ENCODE measurements at regions not wholly inside any gene's neighbourhood (a gene's known extent, or its start where the extent isn't known, plus 50 kb on each side); places are given as distances from the start of the nearest gene placed in this dataset.

DNA sequence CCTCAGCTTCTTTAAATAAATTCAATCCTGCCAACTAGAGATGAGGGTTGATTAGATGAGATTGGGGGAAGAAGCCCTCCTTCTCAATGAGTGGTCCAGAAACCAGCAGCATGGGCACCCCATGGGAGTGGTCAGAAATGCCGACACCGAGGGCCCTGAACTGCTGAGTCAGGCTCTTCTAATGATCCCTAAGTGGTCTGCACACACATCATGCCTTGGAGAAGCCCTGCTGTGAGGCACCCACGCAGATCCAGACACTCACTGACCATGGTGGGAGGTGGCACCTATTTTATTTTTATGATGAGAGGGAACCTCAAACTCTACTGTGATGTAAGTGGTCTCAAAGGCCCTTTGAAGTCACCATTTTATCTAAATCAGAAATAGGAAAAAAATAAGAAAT is 72.3 kb upstream of the BOD1 start:
- H3K27ac ChIP-seq, result peak overlapping the region in 1 of 21 experiments; percentile 51
- no peak overlapping the region for H3K4me3 ChIP-seq

DNA sequence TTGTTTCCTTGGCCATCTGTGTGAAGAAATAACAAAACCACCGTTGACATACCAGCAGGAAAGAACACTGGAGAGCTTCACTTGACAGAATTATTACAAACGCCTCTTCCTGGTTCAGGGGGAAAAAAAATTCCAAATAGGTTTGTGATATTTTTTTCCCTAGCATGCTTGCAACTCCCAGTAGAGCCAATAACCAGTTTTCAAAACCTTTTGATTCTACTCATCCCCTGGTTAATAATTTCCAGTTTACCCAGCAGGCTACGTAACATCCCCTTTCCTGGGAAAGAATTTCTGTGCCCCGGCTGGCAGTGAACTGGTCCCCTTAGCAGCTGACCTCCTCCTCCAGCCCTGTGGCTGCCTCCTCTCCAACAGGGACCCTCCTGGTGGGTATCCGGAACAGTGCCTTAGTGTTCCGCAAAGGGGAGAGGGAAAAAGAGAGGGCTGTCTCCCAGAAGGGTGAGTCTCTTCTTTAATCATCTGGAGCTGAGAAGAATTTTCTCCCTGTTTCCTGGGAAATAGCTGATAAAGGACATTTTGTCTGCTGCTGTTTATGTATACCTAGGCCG is 72.8 kb upstream of the BOD1 start:
- no peak overlapping the region for H3K4me3 ChIP-seq

DNA sequence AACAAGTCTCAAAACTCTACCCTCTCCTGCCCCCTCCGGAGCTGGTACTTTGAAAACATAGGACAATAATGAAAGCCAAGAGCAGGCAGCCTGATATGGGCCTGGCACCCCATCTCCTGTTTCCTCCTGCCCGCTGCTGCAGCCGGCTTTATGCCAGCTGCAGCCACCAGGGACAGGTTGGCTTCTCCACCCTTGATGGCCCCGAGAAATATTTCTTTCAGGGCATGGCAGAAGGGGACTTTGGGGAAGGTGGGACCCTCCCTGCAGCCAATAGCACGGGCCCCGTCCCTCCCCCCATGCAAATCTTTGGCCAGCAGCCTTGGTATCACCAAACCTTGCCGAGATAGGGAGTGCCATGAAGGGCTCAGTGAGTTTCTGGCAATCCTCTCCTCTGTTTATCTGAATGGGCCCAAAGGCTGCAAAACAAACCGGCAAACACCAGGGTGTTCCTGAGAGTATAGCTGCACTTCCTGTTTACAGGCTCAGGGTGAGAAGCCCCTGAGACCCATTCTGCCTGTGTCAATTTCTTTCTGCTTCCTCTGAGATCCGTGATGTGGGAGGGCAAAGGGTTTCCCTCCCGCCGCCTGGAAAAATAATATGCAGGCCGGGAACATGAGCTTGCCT is 73.4 kb upstream of the BOD1 start:
- H3K27ac ChIP-seq, result peak overlapping the region in 5 of 21 experiments; percentile 20 to 60 (median 32)
- no peak overlapping the region for H3K4me3 ChIP-seq

More for the DNA sequence above, 72.8 kb upstream of the BOD1 start:
- H3K27ac ChIP-seq, result peak overlapping the region in 5 of 21 experiments; percentile 20 to 60 (median 32)

DNA sequence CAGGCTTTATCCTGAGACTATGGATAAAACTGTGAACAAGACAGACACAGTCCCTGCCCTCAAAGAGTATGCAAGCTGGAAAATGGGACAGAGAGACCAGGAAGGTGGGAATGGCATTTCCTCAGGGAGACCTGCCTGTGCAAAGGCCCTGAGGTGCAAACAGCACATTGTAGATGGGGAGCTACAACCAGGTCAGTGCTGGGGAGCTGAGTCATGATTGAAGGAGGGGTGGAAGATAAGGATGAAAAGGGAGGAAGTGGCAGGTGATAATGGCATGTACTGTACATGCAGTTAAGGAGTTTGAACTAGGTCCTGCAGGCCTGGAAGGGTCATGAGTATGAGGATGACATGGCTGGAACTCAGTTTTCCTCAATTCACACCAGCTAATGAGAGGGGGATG is 75.5 kb upstream of the BOD1 start:
- H3K4me3 ChIP-seq, result no peak overlapping the region
- no peak overlapping the region for H3K27ac ChIP-seq

DNA sequence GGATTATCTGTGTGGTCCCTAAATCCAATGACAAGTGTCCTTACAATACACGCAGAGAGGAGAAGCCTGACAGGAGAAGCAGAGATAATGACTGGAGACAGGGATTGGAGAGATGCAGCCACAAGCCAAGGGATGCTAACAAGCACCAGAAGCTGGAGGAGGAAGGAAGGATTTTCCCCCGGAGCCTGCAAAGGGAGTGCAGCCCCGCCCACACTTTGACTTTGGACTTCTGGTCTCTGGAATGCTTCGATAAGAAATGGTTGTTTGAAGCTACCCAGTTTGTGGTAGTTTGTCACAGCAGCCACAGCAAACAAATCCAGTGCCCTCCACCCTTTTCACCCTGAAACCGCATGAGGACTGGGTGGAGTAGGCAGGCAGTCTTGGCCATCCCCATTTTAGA is 77.2 kb upstream of the BOD1 start:
- H3K4me3 ChIP-seq, result no peak overlapping the region
- H3K27ac ChIP-seq, result no peak overlapping the region

DNA sequence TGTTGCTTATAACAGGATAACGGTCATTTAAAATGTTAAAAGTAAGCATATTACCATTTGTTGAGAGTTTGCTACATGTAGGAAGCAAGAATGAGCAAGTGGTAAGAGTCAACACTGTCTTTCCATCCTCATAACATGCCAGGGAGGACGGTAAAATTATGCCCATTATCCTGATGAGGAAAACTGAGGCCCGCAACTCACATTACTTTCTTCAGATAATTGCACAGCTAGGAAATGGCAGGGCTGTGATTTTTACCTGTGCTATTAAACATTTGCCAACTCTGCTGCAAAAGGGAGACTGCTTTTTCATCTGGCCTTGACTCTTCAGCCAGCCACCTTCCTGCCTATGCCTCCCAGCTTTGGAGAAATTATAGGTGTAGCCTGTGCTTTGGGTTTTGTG is 79.8 kb upstream of the BOD1 start:
- Histone ChIP-seq H3K27ac (no peak overlapping the region), H3K4me3 (no peak overlapping the region)

DNA sequence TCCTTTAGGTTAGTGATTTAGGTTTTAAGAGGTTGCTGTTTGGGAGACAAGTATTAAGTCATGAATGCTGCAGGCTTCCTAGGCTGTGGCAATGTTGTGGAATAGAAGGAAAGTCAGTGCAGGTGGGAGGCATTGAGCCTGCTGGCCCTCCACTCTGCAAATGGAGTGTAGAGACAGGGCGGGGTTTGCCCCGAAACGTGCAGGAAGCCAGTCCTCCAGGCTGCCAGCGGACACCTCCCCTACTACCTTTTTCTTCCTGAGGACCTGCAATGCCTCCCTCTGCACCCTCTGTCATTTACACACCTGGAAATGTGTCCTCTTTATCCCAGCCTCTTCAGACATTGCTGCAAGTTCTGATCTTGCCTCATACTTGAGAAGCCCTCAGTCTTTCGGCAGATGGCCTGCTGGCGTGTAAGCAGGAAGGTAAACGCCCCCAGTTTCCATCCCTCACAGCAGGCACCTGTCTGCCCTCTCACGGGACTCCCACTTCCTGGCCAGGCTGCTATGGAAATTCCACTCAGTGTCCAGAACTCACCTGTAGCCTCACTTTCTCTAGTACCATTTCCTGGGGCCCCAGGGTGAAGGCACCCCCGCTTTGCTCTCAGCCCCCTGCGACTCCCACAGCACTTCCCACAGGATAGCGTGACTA is 81.6 kb upstream of the BOD1 start:
- H3K27ac ChIP-seq, result peak overlapping the region in 1 of 21 experiments; percentile 25

DNA sequence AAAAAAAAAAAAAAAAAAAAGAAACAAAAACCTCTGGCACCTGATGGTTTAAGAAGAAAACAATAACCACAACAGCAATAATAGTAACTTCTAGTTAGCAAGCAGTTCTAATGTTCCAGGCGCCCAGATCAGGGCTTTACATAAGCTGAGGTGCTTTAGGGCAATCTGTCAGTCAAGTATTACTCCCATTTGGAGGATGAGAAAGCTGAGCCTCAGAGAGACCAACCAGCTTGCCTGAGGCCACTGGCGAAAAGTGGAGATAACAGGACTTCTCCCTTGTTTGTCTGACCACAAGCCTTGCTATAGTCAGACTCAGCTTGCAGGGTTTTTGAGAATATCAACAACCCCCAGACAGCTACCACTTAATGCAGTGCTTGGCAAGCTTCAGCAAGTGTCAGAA is 83.5 kb upstream of the BOD1 start:
- no peak overlapping the region for H3K4me3 ChIP-seq
- H3K27ac ChIP-seq, result no peak overlapping the region

More for the DNA sequence above, 81.6 kb upstream of the BOD1 start:
- H3K4me3 ChIP-seq, result no peak overlapping the region

DNA sequence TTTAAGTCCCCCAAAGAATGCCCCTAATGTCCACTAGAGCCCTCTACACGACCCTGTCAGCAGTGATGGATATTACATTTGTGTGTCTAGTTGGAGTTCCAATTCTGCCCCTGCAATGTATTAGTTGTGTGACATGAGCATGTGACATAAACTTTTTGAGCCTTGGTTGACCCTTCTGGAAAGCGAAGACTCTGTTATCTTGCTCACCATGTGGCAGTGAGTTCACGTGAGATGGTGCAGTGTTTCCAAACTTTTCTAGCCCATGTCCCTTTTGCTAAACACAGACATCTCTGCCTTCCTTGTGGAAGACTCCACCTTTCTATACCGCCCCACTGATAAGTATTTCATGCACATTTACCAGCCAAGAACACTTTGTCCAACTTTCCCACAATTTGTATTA is 87.0 kb upstream of the BOD1 start:
- Histone ChIP-seq H3K4me3 (no peak overlapping the region), H3K27ac (no peak overlapping the region)

DNA sequence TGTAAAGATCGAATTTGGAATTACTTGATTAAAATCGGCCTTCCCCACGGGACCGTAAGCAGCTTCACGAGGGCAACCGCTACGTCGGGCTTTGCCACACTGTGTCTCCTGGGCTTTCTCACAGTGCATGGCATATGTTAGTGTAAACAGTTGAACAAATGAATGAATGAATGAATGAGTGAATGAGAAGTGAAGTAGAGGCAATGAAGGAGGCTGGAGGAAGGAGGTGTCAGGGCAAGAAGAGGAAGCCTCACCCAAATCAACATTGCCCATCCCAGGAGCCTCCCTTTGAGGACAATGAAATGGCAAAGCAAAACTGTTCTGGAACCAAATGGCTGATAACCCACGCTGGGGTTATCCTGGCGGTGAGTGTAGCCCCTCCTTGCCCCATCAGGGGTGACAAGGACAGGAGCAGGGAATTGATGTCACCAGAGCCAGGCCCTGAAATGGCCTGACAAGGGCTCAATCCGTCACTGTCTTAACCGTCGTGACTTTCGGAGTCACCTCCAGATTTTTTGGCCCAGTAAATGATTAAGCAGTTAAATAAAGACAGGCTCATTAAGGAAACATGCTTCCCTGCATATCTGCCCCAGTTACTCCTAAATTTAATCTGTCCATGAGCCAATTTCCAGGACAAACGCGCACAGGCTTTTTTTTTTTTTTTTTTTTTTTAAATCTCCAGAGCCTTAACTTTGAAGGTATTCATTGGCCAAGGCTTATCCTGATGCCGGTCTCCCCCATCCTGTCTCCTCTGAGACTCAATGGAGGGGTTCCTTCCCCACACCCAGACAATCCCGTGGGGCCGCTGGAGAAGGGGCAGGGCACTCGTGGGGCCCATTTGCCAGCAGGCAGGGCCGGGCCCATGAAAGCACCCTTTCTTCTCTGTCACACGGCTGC is 88.4 kb upstream of the BOD1 start:
- H3K4me3 ChIP-seq, result no peak overlapping the region
- H3K27ac ChIP-seq, result no peak overlapping the region

DNA sequence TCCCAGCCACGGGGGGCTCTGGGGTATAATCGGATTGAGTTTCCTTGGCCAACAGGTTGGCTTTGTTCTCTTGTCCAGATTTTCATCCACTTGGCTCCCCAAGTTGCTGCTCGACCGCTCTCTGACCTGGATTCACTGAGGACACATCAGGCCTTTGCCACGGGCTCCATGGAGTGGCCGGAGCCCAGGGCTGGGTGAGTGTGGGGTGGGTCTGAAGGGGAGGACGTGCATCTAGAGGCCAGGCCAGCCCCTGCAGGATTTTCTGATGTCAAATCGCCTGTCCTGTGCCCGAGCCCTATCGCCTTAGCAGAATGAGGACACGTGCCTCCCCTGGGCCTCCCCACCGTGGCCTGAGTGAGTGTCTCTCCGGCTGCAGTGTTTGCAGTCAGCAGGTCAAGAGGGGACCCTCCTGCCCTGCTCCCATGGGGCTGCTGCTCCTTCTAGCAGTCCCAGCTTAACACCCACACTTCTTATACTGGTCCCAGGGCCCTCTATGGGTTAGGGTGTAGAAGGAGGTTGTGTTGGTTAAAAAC is 89.1 kb upstream of the BOD1 start:
- no peak overlapping the region for H3K27ac ChIP-seq
- no peak overlapping the region for H3K4me3 ChIP-seq

DNA sequence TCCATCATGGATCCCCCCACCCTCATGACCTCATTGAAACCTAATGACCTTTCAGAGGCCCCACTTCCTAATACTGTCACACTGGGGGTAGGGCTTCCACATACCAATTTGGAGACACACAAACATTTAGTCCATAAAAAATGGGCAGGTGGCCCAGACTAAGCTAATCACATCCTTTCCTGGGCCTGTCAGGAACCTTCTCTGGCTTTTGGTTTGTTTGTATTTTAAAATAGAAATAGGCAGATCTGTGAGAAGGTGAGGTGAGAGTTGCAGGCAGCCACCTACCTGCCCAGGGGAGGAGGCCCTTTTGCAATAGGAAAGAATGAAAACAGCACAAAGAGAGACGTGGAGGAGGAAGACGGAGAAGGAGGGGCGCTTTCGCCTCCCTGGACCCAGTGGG is 90.2 kb upstream of the BOD1 start:
- H3K27ac ChIP-seq, result peak overlapping the region in 1 of 21 experiments; percentile 32
- no peak overlapping the region for H3K4me3 ChIP-seq

DNA sequence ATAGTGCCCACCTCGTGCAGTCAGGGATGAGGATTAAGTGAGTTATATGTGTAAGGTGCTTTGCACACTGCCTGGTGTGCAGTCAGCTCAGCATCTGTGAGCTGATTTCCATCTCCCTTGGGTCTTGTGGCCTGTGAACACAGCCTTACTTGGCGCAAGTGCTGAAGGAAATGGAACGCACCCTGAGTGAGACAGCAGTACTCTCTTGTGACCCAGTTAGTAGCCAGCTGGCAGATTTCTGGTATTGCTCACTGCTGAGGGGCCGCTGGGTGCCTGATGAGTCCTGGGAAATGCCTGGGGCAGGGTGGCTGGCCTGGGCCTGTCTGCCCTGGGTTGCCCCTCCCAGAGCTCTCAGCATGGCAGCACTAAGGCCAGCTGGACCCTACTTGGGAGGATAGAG is 90.9 kb upstream of the BOD1 start:
- H3K27ac ChIP-seq, result peak overlapping the region in 1 of 21 experiments; percentile 32
- no peak overlapping the region for H3K4me3 ChIP-seq

DNA sequence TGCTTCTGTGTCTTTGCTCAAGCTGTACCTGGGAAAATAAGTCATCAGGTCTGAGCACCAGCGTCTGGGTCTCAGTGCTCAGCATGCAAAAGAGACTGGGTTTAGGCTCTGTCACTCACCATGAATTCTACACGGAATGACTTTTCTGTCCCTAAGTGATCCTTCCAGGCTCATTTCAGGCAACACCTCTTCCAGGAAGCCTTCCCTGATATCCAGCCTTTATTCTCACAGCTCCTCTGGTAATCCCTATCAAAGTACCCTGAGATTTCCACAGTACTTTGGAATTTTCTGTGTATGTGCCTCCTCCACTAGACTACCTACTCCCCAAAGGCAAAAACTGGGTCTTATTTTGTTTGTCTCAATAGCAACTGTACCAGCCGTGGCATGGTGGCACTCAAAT is 92.7 kb upstream of the BOD1 start:
- H3K4me3 ChIP-seq, result no peak overlapping the region
- H3K27ac ChIP-seq, result no peak overlapping the region

DNA sequence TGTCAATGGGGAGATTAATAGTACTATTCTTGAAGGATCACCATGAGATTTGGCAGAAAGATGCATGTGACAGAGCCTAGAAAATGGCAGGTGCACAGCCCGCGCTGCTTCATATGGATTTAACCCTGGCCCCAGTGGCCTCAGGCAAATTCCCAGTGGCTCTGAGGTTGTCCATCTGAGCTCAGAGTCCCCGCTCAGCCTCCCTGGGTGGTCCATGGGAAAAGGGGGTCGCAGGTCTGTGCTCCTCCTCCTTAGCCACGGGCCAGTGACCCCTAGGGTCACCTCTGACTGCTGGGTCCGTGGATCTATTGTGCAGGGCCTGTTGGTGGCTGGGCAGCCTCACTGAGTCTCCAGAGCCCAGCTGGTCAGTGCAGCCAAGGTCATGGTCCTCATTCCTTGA is 93.3 kb upstream of the BOD1 start:
- no peak overlapping the region for H3K4me3 ChIP-seq
- H3K27ac ChIP-seq, result no peak overlapping the region

DNA sequence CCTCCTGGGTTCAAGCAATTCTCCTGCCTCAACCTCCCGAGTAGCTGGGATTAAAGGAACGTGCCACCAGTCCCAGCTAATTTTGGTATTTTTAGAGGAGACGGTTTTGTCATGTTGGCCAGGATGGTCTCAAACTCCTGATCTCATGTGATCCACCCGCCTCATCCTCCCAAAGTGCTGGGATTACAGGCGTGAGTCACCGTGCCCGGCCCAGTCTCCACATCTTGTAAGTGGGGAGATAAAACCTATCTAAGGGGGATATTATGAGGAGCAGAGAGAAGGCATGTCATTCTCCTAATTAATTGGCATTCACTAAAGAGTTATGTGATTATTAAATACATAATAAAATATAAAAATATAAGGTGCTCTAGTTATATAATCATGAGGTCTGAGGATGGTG is 94.1 kb upstream of the BOD1 start:
- Histone ChIP-seq H3K4me3 (no peak overlapping the region), H3K27ac (no peak overlapping the region)

DNA sequence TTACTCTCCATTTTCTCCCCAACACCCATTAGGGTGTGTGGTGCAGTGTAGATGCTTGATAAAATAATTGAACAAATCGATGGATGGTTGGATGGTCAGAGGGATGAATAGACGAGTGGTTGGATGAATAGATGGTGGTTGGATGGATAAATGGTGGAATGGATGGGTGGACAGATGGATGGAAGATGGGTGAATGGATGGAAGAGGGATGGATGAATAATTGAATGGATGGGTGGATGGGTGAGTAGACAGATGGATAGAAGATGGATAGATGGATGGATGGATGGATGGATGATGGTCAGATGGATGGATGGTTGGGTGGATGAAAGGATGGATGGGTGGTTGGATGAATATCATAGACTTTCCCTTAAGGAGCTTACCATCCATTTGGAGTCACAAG is 95.0 kb upstream of the BOD1 start:
- Histone ChIP-seq H3K27ac (no peak overlapping the region), H3K4me3 (no peak overlapping the region)

DNA sequence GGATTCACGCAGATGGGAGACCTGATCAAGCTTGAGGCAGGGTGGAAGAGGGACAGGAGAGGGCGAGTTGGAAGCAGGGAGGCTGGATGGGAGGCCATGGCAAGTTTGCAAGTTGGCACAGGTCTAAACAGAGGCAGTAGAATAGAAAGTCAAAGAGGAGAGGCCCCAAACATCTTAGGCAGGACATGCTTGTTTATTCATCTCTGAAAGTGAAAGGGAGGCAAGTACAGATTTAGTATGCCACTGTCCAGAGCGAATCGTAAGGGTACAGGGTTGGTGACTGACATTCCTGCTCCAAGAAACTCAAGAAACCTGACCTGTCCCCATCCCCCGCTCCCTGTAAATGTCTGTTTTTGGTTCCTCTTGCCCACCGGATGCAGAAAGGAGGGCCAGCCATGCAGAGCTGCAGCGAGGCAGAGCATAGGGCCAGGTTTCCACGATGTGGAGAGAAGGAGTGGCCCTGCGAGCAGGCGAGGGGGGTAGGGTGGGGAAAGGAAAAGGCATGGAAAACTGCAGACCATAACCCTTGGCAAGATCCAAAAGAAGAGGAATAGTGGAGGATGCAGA is 96.2 kb upstream of the BOD1 start:
- H3K4me3 ChIP-seq, result no peak overlapping the region
- H3K27ac ChIP-seq, result no peak overlapping the region

DNA sequence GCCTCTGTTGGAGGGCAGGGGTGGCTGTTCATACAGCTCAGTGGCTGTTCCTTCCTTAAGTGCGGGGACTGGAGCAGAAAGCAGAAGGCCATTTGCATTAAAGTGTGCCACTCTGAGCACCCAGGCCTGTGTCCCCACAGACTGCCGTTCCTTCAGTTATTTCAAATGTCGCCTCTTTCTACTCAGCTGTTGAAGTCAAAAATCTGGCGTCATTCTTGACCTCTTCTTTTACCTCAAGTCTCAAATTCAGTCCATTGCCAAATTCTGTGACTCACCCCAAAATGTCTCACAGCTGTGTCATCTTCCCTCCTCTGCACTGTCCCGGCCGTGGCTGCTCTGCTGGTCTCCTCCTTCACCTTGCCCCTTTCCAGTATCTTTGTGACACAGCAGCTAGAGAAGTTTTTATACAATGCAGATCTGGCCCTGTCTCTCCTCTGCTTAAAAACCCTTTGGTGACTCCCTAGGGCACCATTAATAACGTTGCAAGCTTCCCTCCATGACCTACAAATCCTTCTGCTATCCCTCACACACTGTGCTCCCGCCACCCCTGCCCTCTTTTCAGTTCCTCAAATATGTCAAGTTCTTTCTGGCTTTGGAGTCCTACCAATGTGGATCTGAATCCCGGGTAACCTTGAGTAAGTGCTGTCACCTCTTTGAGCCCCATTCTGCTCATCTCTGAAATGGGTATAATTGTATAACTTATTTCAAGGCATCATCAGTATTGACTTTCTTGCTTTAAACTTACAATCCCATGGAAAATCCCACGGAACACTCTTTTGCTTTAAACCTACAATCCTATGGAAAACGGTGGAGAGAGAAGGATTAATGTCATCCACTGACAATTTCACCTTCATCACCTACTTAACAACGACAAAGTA is 98.3 kb upstream of the BOD1 start:
- Histone ChIP-seq H3K4me3 (no peak overlapping the region), H3K27ac (peak overlapping the region in 1 of 21 experiments; percentile 1)
